Thyroid gland (tissue), 4 donors: ENCODE measurements at regions not wholly inside any gene's neighbourhood (a gene's known extent, or its start where the extent isn't known, plus 50 kb on each side); places are given as distances from the start of the nearest gene placed in this dataset.

Source experiments
- CTCF ChIP-seq, 6 experiments: fragments of 200-600 bp in 3 of 6; fragments of 450-650 bp in 3 of 6; sonication (generic) in 3 of 6; IDR thresholded peaks; one replicate each; pipeline ENCODE4 v1.5.1; 2016 to 2019; ENCODE audit warnings: antibody characterized with exemption in 6 of 6, mild to moderate bottlenecking in 2 of 6, inconsistent platforms in 1 of 6, moderate library complexity in 1 of 6
- POLR2A ChIP-seq, 2 donors: fragments of 450-650 bp; IDR thresholded peaks; one replicate each; pipeline ENCODE4 v1.6.1; 2017; ENCODE audit warnings: antibody characterized with exemption in 2 of 2, mild to moderate bottlenecking in 2 of 2, moderate library complexity in 1 of 2

GRCh38 chr1:69126796-69127195 lies 440.9 kb upstream of the LRRC7 start:
- TF ChIP-seq CTCF (IDR thresholded peaks at IDR 0.05) (no peak), POLR2A (IDR thresholded peaks at IDR 0.05) (no peak)
